HCT116 (cell line): ENCODE measurements at regions not wholly inside any gene's neighbourhood (a gene's known extent, or its start where the extent isn't known, plus 50 kb on each side); places are given as distances from the start of the nearest gene placed in this dataset.

ENCODE experiments used
- ATAC-seq: fragments of 200-7000 bp; cut with Tn5 transposase; 2 replicates; pipeline ENCODE4 v1.9.1; 2020; ENCODE audit warnings: mild to moderate bottlenecking, moderate library complexity
- BruUV-seq: library from RNA; stranded (reverse); fragments of 400-500 nt; replicated peaks from 2 replicates; lab custom pipeline; 2021; lab: Mats Ljungman, UMichigan
- CTCF ChIA-PET: fragments of 300-600 bp; sonication (Branson Sonifier 250); formaldehyde crosslinking; loops from one replicate; lab custom pipeline; 2021; ENCODE audit warnings: antibody characterized with exemption; lab: Charles Lee
- POLR2A ChIA-PET: fragments of 300-600, 350-600 bp; sonication (Branson Sonifier 250); formaldehyde crosslinking; loops from one replicate; lab custom pipeline; 2021; ENCODE audit warnings: antibody characterized with exemption; lab: Charles Lee
- RAD21 ChIA-PET, 2 experiments: fragments of 300-600 bp; sonication (Branson Sonifier 250); formaldehyde crosslinking; loops; one replicate each; lab custom pipeline; 2023; ENCODE audit warnings: low total read pairs in 2 of 2; ENCODE audit not compliant: uncharacterized antibody in 2 of 2, unreplicated experiment in 2 of 2, low non-redundant PET in 1 of 2; lab: Charles Lee
- DNase-seq: peaks from one replicate; pipeline ENCODE4 v3.0.0-alpha.2; 2010; ENCODE audit warnings: low read depth, low spot score
- H2AFZ ChIP-seq: fragments of 200-600 bp; shearing (Covaris generic), sonication (generic); 2 replicates; pipeline ENCODE4 v1.6.1; 2017; ENCODE audit warnings: low read depth, mixed run types, mixed read lengths, antibody characterized with exemption, low read length; ENCODE audit not compliant: poor library complexity, severe bottlenecking
- H3K27ac ChIP-seq: 2 replicates; pipeline ENCODE4 v1.5.1; 2012; ENCODE audit warnings: low read depth, low read length
- H3K27me3 ChIP-seq: fragments of 200-600 bp; sonication (generic); 2 replicates; pipeline ENCODE4 v1.6.1; 2016; ENCODE audit warnings: mixed run types, low read length, mixed read lengths; ENCODE audit not compliant: insufficient read depth
- H3K36me3 ChIP-seq, 2 experiments: fragments of 200-500 bp in 1 of 2; fragments of 200-600 bp in 1 of 2; sonication (Bioruptor generic) in 1 of 2; sonication (generic) in 1 of 2; 2 replicates each; pipeline versions ENCODE4 v1.5.1 to v1.6.1; 2014 to 2016; ENCODE audit warnings: low read length in 2 of 2, inconsistent platforms in 1 of 2, mixed read lengths in 1 of 2, mixed run types in 1 of 2; ENCODE audit not compliant: insufficient read depth in 2 of 2, control insufficient read depth in 1 of 2
- H3K4me1 ChIP-seq, 2 experiments: fragments of 200-600 bp in 1 of 2; sonication (generic) in 1 of 2; 2 replicates each; pipeline versions ENCODE4 v1.5.1 to v1.6.1; 2012 to 2017; ENCODE audit warnings: low read length in 2 of 2, inconsistent platforms in 1 of 2, mild to moderate bottlenecking in 1 of 2, mixed read lengths in 1 of 2, mixed run types in 1 of 2, moderate library complexity in 1 of 2; ENCODE audit not compliant: insufficient read depth in 2 of 2, control insufficient read depth in 1 of 2
- H3K4me2 ChIP-seq: fragments of 200-600 bp; sonication (generic); 2 replicates; pipeline ENCODE4 v1.6.1; 2017; ENCODE audit warnings: mixed run types, low read length, mixed read lengths
- H3K4me3 ChIP-seq, 2 experiments: fragments of 200-600 bp in 1 of 2; sonication (generic) in 1 of 2; replicated peaks in 1 of 2; 2 replicates each; pipeline ENCODE4 v1.5.1; 2011 to 2016; ENCODE audit warnings: low read length in 2 of 2, control low read depth in 1 of 2, low read depth in 1 of 2, mild to moderate bottlenecking in 1 of 2, mixed read lengths in 1 of 2, mixed run types in 1 of 2
- H3K79me2 ChIP-seq: fragments of 200-600 bp; sonication (generic); 2 replicates; pipeline ENCODE4 v1.6.1; 2017; ENCODE audit warnings: mild to moderate bottlenecking, mixed run types, low read length, moderate library complexity, mixed read lengths; ENCODE audit not compliant: insufficient read depth
- H3K9ac ChIP-seq: fragments of 200-600 bp; sonication (generic); 2 replicates; pipeline ENCODE4 v1.6.1; 2016; ENCODE audit warnings: low read length, mixed read lengths
- H3K9me2 ChIP-seq: fragments of 200-600 bp; sonication (generic), shearing (Covaris generic); 2 replicates; pipeline ENCODE4 v1.6.1; 2017; ENCODE audit warnings: mixed run types, mild to moderate bottlenecking, moderate library complexity; ENCODE audit not compliant: insufficient read depth
- H3K9me3 ChIP-seq, 2 experiments: fragments of 200-500 bp in 1 of 2; fragments of 200-600 bp in 1 of 2; sonication (Bioruptor generic) in 1 of 2; sonication (generic) in 1 of 2; 2 replicates each; pipeline ENCODE4 v1.6.1; 2014 to 2017; ENCODE audit warnings: low read length in 2 of 2, mixed read lengths in 2 of 2, inconsistent platforms in 1 of 2, low read depth in 1 of 2, mild to moderate bottlenecking in 1 of 2, mixed run types in 1 of 2, moderate library complexity in 1 of 2; ENCODE audit not compliant: control insufficient read depth in 1 of 2, insufficient read depth in 1 of 2
- H4K20me1 ChIP-seq: fragments of 200-600 bp; sonication (generic), shearing (Covaris generic); 2 replicates; pipeline ENCODE4 v1.6.1; 2017; ENCODE audit warnings: mixed run types, mild to moderate bottlenecking, moderate library complexity; ENCODE audit not compliant: insufficient read depth
- ATF3 ChIP-seq: IDR thresholded peaks from 2 replicates; pipeline ENCODE4 v1.6.1; 2012
- CEBPB ChIP-seq: IDR thresholded peaks from 2 replicates; pipeline ENCODE4 v1.6.1; 2012; ENCODE audit warnings: low read depth
- EGR1 ChIP-seq: IDR thresholded peaks from 2 replicates; pipeline ENCODE4 v1.6.1; 2012; ENCODE audit warnings: low read depth
- ELF1 ChIP-seq: IDR thresholded peaks from 2 replicates; pipeline ENCODE4 v1.6.1; 2012; ENCODE audit warnings: low read depth, borderline replicate concordance
- EZH2 ChIP-seq: fragments of 200-600 bp; sonication (generic); IDR thresholded peaks from 2 replicates; pipeline ENCODE4 v1.6.1; 2017; ENCODE audit warnings: antibody characterized with exemption, mixed run types
- EZH2phosphoT487 ChIP-seq: fragments of 200-600 bp; IDR thresholded peaks from 2 replicates; pipeline ENCODE4 v1.6.1; 2018; ENCODE audit warnings: antibody characterized with exemption, borderline replicate concordance
- FOSL1 ChIP-seq: IDR thresholded peaks from 2 replicates; pipeline ENCODE4 v1.6.1; 2012; ENCODE audit warnings: low read depth
- JUND ChIP-seq: IDR thresholded peaks from 2 replicates; pipeline ENCODE4 v1.6.1; 2012
- MAX ChIP-seq: IDR thresholded peaks from 2 replicates; pipeline ENCODE4 v1.6.1; 2012
- POLR2AphosphoS5 ChIP-seq: IDR thresholded peaks from 2 replicates; pipeline ENCODE4 v1.6.1; 2011; ENCODE audit warnings: mild to moderate bottlenecking, low read depth, low read length, moderate library complexity
- RAD21 ChIP-seq: IDR thresholded peaks from 2 replicates; pipeline ENCODE4 v1.6.1; 2012; ENCODE audit warnings: low read depth, mild to moderate bottlenecking
- SP1 ChIP-seq: IDR thresholded peaks from 2 replicates; pipeline ENCODE4 v1.6.1; 2012; ENCODE audit warnings: low read depth
- SRF ChIP-seq: IDR thresholded peaks from 2 replicates; pipeline ENCODE4 v1.6.1; 2012; ENCODE audit warnings: low read depth
- TCF7L2 ChIP-seq: IDR thresholded peaks from 2 replicates; pipeline ENCODE4 v1.7.0; 2011; ENCODE audit warnings: borderline replicate concordance, inconsistent platforms; ENCODE audit not compliant: insufficient read depth, insufficient read length; ENCODE audit errors: extremely low read depth
- ZBTB33 ChIP-seq: IDR thresholded peaks from 2 replicates; pipeline ENCODE4 v1.6.1; 2011; ENCODE audit warnings: mild to moderate bottlenecking, low read length, moderate library complexity; ENCODE audit not compliant: insufficient replicate concordance; ENCODE audit errors: extremely low read depth
- ZFX ChIP-seq: fragments of 450-650 bp; IDR thresholded peaks from 2 replicates; pipeline ENCODE4 v1.6.1; 2017
- ZNF274 ChIP-seq: fragments of 200-500 bp; sonication (Bioruptor generic); IDR thresholded peaks from 2 replicates; pipeline ENCODE4 v1.6.1; 2014; ENCODE audit warnings: mild to moderate bottlenecking, low read depth, low read length, inconsistent platforms
- intact Hi-C: fragments of 100-400 bp; cut with micrococcal nuclease; formaldehyde crosslinking; loops from 2 replicates; pipeline ENCODE4 v1.10.0; 2022

- DNase-seq (no peak), ATAC-seq (no peak)
- H3K4me3 ChIP-seq, result no peak overlapping the region
- H3K79me2 ChIP-seq, result no peaks in the 10 kb centered on the region
- H3K4me1 ChIP-seq, result no peaks in the 10 kb centered on the region
- no peak overlapping the region for H3K4me2 ChIP-seq
- intact Hi-C loops, result no loop called here
- no peaks in the 10 kb centered on the region for H3K27me3 ChIP-seq
- TF ChIP-seq EGR1 (no peak), RAD21 (no peak), EZH2phosphoT487 (no peak), JUND (no peak), MAX (no peak)
- POLR2A ChIA-PET, result no interaction called here
- H3K9me3 ChIP-seq, result no peaks in the 10 kb centered on the region
- no peak overlapping the region for H2AFZ ChIP-seq
- H3K9ac ChIP-seq, result no peak overlapping the region
- no TSS peak for BruUV-seq
- H4K20me1 ChIP-seq, result no peaks in the 10 kb centered on the region
- CTCF ChIA-PET, result no interaction called here
- no peak overlapping the region for H3K27ac ChIP-seq
- no peaks in the 10 kb centered on the region for H3K9me2 ChIP-seq
- RAD21 ChIA-PET, result no interaction called here
- no peaks in the 10 kb centered on the region for H3K36me3 ChIP-seq
Measured at GRCh38 chr7:124413029-124413428, 352.6 kb downstream of the GPR37 start.

GRCh38 chr7:124412531-124412930, 353.1 kb downstream of the GPR37 start:
- no peak for DNase-seq
- ChIA-PET POLR2A (no interaction called here), RAD21 (no interaction called here), CTCF (no interaction called here)
- Histone ChIP-seq H3K4me3 (no peak overlapping the region), H3K36me3 (no peaks in the 10 kb centered on the region), H2AFZ (no peak overlapping the region), H3K79me2 (no peaks in the 10 kb centered on the region), H3K4me1 (no peaks in the 10 kb centered on the region), H3K27ac (no peak overlapping the region), H3K4me2 (no peak overlapping the region), H4K20me1 (no peaks in the 10 kb centered on the region), H3K9me3 (no peaks in the 10 kb centered on the region), H3K9ac (no peak overlapping the region), H3K27me3 (no peaks in the 10 kb centered on the region), H3K9me2 (no peaks in the 10 kb centered on the region)
- TF ChIP-seq FOSL1, result no peak
- no peak for TF ChIP-seq ATF3
- no peak for TF ChIP-seq EZH2
- no peak for TF ChIP-seq MAX
- no peak for TF ChIP-seq EZH2phosphoT487
- no peak for TF ChIP-seq ZBTB33
- TF ChIP-seq ELF1, result no peak
- TF ChIP-seq ZNF274, result no peak
- TF ChIP-seq POLR2AphosphoS5, result no peak
- TF ChIP-seq SP1, result no peak
- no peak for TF ChIP-seq JUND
- TF ChIP-seq SRF, result no peak
- no peak for TF ChIP-seq ZFX
- no peak for TF ChIP-seq CEBPB
- no peak for TF ChIP-seq EGR1
- TF ChIP-seq TCF7L2, result no peak
- intact Hi-C loops, result no loop called here
- no TSS peak for BruUV-seq
- ATAC-seq, result no peak
